GM21447 (cell line): ENCODE measurements at regions not wholly inside any gene's neighbourhood (a gene's known extent, or its start where the extent isn't known, plus 50 kb on each side); places are given as distances from the start of the nearest gene placed in this dataset.

Experiments used
- ATAC-seq: cut with Tn5 transposase; IDR thresholded peaks from one replicate; pipeline ENCODE4 v1.9.1; 2021; ENCODE audit not compliant: unreplicated experiment

DNA sequence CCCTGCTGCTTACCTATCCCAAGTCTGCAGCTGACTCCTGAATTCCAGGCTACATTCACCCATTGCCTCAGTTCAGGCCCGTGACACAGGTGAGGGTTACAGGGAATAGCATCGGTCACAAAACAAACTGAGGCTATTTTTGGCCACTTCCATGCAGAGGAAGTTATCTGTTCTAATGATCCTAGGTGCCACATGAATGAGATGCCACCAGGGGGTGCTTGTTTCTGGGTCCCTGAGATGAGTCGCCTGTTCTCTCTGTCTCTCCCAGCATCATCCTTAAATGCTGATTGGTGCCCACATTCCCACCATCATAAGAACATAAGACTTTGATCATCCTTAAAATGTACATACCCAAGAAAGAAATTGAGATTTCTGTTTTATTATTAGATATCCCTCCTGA is 119.0 kb upstream of the CELF4 start:
- ATAC-seq = no peak

GRCh38 chr18:37684183-37684582 is 118.6 kb upstream of the CELF4 start:
- ATAC-seq = no peak

- no peak for ATAC-seq
Measured at GRCh38 chr18:37680911-37681310, 115.3 kb upstream of the CELF4 start.

GRCh38 chr18:37676276-37676675 is 110.7 kb upstream of the CELF4 start:
- ATAC-seq = no peak

DNA sequence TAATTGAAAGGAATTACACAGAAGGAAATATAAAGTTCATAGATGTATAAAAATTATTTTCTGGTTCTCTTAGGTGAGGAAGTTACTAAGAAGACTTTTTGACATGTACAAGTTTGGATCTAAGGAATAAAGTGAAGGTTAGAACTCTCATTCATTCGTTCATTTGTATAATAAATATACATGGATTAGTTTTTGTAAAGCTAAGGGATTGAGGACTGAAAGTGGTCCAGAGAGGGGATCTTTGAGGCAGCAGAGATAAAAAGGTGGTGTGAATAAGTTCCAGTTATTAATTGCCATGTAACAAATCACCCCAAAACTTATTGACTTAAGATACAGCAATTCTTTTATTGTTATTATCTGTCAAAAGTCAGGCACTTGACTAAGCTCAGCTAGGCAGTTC is 110.1 kb upstream of the CELF4 start:
- no peak for ATAC-seq

DNA sequence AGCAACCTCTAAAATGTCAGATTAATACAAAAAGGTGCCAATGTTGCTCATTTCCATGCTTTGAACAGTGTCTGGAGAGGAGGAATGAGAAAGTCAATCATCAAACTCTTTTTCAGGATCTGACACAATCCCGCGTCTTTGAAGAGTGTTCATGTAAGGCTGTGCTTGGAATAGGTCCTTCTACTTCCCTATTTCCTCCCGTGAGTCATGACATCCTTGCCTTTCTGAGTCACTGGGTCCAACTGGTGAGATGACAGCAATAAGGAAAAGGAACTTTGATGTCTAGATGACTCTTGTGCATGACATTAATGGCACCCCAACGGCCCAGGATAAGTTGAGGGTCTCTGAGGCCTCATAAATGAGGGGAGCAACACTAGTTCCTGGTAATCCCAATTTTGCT is 109.0 kb upstream of the CELF4 start:
- ATAC-seq = no peak

DNA sequence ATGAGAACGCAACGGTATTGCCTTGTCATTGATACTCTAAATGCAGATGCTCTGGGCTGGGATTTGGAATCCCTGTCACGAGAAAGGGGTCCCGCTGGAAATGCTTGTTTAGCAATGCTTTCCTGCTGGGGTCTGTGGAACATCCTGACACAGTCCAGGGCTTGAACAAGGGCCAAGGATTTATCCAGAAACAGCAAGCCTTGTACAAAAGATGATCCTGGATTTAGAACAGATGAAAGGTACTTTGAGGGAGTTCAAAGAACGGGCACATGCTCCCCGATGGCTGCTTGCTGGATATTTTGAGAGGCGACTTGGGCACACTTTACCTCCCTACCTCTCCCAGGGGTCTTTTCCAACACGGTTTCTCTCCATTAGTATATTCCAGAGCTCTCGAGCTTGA is 108.1 kb upstream of the CELF4 start:
- ATAC-seq = no peak

DNA sequence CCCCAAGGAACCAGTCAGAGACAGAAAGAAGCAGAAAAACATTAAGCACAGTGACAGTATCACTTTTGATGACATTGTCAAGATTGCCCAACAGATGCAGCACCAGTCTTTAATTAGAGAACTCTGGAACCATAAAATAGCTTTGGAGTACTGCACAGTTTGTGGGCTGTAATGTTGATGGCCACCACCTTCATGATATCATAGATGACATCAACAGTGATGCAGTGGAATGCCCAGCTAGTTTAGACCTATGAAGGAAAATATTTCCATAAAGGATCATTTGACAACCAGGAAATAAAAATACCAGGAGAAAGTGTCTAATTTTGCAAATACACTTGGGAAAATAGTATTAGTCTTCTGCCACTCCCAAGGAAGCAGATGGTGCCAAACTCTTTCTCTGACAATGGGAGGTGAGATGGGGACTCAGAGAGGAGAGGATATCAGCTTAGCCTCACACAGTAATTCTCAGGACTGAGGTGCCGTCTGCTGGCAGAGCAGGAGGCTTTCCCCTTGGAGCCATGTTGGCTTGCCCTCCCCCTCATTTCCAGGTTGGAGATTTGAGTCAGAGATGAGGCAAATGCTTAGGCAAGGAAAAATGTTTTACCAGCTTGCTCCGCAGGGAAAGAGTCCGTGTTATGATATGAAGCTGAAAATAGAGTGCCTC is 107.5 kb upstream of the CELF4 start:
- ATAC-seq = no peak

DNA sequence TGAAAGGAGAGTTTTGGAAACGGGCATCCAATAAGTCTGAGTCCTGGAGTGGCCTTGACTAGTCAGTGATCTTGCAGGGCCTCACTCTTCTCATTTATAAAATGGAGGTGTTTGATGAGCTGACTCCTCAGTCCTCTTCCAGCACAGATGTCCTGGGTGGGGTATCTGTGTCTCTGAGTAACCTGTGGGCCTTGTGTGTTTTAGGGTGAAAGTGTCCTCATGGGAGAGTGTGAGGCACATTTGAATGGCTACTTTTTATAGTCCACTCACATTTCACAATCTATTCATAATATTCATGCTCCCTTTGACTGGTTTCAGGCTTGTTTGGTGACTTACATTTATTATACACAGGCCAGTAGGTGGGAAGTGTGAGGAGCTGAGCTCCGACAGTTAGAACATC is 106.4 kb upstream of the CELF4 start:
- no peak for ATAC-seq

DNA sequence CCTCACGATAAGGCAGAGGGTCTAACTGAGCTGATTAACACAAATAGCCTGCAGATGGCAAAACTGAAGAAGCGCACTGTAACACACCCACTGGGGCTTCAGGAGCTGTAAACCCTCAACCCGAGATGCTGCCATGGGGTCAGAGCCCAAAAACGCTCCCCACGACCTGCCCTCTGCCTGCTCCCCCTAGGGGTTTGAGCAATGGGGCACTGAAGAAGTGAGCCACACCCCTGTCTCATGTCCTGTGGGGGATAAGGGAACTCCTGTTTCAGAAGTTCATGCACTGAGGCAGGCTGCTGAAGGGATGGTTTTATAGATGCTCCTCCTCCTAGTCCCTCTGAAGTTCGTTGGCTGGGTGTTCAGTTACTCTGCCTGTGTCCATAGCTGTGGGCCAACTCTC is 105.9 kb upstream of the CELF4 start:
- no peak for ATAC-seq

DNA sequence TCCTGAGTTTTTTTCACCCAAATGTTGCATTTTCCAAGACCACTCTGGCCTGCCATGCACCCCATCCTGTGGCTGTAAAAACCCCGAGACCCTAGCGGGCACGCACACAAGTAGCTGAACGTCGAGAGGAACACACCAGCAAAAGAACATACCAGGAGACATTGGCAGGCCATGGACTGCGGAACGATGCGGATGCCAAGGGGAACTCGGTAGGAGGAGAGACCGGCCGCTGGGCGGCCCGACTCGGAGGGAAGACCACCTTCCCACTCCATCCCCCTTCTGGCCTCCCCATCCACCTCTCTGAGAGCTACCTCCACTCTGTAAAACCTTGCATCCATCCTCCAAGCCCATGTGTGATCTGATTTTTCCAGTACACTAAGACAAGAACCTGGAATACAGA is 105.5 kb upstream of the CELF4 start:
- no peak for ATAC-seq

DNA sequence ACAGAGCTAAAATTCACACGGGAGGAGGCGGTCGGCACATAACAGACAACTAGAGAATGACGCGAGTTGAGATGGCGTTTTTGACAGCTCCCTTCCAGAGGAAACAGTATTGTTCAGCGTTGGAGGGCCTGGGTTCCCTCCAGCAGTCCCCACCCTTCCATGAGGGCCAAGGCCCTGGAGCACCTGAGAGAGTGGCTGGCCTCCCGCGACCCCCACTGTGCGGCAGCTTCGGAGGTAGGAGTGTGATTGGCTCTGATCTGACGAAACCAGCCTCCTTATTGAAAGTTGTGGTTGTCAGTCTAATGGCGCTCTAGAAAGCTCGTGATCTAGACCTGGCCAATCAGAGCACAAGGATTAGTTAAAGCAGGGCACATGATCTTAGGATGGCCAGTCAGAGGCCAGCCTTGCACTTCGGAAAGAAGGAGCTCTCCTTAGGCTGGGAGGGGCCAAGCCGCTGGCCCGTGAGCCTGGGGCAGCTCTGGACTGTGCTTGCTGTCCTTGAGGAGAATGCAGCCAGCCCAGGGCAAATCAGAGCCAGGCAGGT is 104.5 kb upstream of the CELF4 start:
- ATAC-seq = no peak

DNA sequence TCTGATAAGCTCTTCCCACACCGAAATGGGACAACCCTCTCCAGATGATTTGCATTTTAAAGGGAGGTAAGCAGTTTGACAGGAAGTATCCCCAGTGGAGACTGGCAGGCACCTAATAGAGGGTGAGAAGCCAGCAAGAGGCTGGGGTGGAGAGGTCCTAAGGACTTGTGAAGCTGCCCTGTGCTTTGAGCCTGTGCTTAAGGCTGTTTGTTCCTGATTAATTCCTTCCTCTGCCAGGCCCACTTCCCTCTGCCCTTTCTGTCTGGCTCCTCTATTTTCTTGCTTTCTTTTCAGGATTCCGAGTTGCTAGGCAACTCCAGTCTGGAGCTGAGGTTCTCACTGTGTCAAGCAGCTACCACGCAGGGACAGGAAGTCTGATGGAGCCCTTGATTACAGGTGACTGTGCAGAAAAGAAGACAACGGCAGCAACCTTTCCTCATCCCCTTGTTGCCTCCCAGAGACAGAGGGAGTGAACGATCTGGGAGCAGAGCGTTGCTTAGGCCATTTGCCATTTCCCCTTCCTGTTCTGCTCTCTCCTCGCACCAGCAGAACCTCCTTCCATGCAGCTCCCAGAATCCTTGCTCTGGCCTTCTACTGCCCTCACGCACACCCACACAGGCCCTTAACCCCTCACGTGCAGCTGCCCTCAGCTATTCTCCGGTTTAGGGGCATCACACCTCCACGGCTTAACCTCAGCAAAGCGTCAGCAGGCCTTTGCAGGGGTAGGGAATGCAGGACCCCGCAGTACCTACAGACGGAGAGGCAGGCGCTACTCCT is 103.6 kb upstream of the CELF4 start:
- ATAC-seq = no peak

DNA sequence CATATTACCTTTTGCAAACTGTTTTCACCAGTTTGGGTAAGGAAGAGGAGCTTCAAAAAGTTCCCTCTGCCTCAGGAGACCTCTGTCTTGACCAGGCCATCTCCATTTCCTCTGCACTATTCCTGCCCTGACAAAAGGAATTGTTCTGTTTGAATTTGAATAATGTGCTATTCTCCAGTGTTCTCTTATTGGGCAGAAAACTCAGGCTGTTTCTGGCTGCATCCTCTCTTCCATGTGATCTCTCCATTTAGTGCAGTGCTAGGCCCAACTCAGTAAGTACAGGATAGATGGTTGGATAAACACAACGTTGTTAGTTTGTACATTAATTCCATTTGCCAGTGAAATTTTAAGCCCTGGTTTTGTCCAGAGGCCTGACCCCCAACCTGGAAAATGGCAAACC is 102.2 kb upstream of the CELF4 start:
- no peak for ATAC-seq

- no peak for ATAC-seq
Measured at GRCh38 chr18:37666991-37667390, 101.4 kb upstream of the CELF4 start.

GRCh38 chr18:37666451-37666850 is 100.9 kb upstream of the CELF4 start:
- ATAC-seq = no peak

- ATAC-seq = no peak
Measured at GRCh38 chr18:37665346-37665745, 99.7 kb upstream of the CELF4 start.

DNA sequence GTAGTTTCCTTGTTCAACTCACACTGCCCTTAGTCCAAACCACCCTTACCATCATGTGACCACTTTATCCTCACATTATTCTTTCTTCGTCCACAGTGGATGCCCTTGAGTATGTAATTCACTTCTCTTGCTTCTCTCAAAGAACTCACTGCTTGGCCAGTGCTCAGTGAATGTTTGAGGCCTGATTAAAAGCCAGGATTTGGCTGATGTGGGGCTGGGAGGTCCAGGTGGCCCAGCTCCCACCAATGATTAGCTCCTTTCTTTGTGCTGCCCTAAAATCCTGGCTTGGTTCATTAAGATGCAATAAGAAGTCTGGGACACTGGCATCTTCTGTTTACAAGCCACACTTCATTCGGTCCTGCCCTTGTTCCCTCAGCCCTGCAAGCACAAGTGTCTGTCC is 97.8 kb upstream of the CELF4 start:
- no peak for ATAC-seq

- ATAC-seq = no peak
Measured at GRCh38 chr18:37662546-37663339, 97.1 kb upstream of the CELF4 start.

DNA sequence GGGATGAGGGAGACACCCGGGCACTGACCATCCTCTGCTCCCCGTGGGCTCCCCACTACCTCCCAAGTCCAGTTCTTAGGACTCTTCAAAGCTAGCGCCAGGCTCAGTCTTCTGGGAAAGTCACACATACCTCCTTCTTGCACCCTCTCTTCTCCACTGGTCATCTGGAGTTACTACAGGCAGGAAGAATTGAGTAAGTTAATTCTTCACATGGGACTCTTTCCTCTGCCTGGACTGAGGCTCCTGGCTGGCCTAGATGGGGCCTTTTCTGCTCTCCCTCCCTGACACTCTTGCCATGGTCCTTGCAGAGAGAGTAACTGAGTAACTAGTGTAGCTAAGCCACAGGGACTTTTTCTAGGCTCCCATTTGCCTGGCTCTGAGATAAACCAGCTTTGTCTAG is 96.5 kb upstream of the CELF4 start:
- no peak for ATAC-seq

DNA sequence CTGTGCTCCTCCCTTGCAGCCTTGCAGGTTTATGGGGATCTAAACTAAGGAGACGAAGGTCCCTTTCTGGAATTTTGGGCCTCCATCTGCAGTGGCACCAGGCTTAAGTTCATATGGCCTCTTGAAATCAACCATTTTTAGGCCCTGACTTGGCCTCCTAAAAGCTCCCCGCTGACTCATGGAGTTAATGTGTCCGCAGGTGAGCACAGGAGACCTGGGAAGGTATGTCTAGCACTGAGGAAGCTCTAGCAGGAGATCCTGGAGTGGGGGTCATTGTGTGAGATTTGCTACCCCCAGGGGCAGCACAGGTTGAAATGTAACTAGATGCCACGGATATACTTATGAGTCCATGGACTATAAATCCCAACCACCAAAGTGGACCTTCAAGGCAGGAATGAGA is 95.9 kb upstream of the CELF4 start:
- no peak for ATAC-seq

DNA sequence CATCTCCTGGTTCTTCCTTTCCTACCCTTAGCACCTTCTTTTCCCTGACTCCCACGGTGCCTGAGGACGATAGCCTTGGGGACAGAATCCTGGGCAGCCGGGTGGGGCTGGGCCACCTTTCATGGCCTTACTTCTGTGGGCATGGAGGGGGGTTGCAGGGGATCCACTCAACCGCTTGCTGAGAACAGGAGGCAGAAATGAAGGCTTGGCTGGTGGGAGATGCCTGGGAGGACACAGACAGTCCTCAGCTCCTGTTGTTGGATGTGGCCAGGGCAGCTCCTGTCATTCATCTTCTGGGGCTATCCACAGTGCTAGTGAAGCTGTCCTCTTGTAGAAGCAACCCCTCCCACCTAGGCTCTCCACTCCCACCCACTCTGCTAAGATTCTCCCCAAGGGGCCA is 95.5 kb upstream of the CELF4 start:
- no peak for ATAC-seq
